ENCODE measurements at regions not wholly inside any gene's neighbourhood (a gene's known extent, or its start where the extent isn't known, plus 50 kb on each side); places are given as distances from the start of the nearest gene placed in this dataset.

DNA sequence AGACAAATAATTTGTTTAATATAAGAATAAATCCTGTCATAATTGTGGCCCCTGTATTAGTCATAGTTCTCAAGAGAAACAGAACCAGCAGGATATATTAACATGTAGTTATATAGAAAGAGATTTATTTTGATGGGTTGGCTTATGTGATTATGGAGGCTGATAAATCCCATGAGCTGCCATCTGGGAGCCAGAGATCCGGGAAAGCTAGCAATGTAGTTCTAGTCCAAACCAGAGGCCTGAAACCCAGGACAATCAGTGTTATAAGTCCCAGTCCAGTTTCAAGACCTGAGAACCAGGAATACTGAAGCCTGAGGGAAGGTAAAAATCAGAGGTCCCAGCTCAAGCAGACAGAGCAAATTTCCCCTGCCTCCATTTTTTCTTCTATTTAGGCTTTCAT is 435.8 kb downstream of the RPL10L start:
- 0% methylated on average over 1 of the region's 1 CpG for WGBS (ENCODE audit: missing lambda C conversion rate)
- DNase-seq (ENCODE audit: low read depth in 1 of 2, low spot score in 1 of 2) (no peak), ATAC-seq (no peak), FAIRE-seq (no peak)
- H3K4me3 ChIP-seq: no peak overlapping the region
- CTCF ChIA-PET: no interaction called here
- POLR2A ChIA-PET: no interaction called here
- TF ChIP-seq ZNF302 (CRISPR knock-in tag; IDR thresholded peaks at IDR 0.05) (no peak), BHLHE40 (IDR thresholded peaks at IDR 0.05; ENCODE audit: low read depth, low read length) (no peak), HOXB13 (CRISPR knock-in tag; IDR thresholded peaks at IDR 0.05; ENCODE audit: low read depth) (no peak), MAZ (IDR thresholded peaks at IDR 0.05; ENCODE audit: borderline replicate concordance, low read depth, low read length) (no peak), PHF8 (IDR thresholded peaks at IDR 0.05; ENCODE audit: borderline replicate concordance, low read depth) (no peak), CEBPB (IDR thresholded peaks at IDR 0.05) (no peak), HOXB5 (CRISPR knock-in tag; IDR thresholded peaks at IDR 0.05) (no peak), ZFP36 (IDR thresholded peaks at IDR 0.05; ENCODE audit: borderline replicate concordance, partially characterized antibody) (no peak), HEYL (CRISPR knock-in tag; IDR thresholded peaks at IDR 0.05) (no peak), TFCP2L1 (CRISPR knock-in tag; IDR thresholded peaks at IDR 0.05) (no peak), ZSCAN20 (CRISPR knock-in tag; IDR thresholded peaks at IDR 0.05) (no peak), ZC3H11A (IDR thresholded peaks at IDR 0.05) (no peak), CHD2 (IDR thresholded peaks at IDR 0.05; ENCODE audit: low read length, partially characterized antibody) (no peak), FOXS1 (CRISPR knock-in tag; IDR thresholded peaks at IDR 0.05) (no peak)
- TF ChIP-seq, protein P1, sequence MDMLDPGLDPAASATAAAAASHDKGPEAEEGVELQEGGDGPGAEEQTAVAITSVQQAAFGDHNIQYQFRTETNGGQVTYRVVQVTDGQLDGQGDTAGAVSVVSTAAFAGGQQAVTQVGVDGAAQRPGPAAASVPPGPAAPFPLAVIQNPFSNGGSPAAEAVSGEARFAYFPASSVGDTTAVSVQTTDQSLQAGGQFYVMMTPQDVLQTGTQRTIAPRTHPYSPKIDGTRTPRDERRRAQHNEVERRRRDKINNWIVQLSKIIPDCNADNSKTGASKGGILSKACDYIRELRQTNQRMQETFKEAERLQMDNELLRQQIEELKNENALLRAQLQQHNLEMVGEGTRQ (IDR thresholded peaks at IDR 0.05): no peak
- TF ChIP-seq, protein P2, sequence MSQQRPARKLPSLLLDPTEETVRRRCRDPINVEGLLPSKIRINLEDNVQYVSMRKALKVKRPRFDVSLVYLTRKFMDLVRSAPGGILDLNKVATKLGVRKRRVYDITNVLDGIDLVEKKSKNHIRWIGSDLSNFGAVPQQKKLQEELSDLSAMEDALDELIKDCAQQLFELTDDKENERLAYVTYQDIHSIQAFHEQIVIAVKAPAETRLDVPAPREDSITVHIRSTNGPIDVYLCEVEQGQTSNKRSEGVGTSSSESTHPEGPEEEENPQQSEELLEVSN (IDR thresholded peaks at IDR 0.05; ENCODE audit: borderline replicate concordance, low read depth): no peak
- TF ChIP-seq, protein P3, sequence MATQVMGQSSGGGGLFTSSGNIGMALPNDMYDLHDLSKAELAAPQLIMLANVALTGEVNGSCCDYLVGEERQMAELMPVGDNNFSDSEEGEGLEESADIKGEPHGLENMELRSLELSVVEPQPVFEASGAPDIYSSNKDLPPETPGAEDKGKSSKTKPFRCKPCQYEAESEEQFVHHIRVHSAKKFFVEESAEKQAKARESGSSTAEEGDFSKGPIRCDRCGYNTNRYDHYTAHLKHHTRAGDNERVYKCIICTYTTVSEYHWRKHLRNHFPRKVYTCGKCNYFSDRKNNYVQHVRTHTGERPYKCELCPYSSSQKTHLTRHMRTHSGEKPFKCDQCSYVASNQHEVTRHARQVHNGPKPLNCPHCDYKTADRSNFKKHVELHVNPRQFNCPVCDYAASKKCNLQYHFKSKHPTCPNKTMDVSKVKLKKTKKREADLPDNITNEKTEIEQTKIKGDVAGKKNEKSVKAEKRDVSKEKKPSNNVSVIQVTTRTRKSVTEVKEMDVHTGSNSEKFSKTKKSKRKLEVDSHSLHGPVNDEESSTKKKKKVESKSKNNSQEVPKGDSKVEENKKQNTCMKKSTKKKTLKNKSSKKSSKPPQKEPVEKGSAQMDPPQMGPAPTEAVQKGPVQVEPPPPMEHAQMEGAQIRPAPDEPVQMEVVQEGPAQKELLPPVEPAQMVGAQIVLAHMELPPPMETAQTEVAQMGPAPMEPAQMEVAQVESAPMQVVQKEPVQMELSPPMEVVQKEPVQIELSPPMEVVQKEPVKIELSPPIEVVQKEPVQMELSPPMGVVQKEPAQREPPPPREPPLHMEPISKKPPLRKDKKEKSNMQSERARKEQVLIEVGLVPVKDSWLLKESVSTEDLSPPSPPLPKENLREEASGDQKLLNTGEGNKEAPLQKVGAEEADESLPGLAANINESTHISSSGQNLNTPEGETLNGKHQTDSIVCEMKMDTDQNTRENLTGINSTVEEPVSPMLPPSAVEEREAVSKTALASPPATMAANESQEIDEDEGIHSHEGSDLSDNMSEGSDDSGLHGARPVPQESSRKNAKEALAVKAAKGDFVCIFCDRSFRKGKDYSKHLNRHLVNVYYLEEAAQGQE (IDR thresholded peaks at IDR 0.05): no peak
- no peaks in the 10 kb centered on the region for H3K9me3 ChIP-seq
- no peaks in the 10 kb centered on the region for H3K4me1 ChIP-seq
- no peak overlapping the region for H3K27ac ChIP-seq
- H3K4me2 ChIP-seq: no peak overlapping the region

DNA sequence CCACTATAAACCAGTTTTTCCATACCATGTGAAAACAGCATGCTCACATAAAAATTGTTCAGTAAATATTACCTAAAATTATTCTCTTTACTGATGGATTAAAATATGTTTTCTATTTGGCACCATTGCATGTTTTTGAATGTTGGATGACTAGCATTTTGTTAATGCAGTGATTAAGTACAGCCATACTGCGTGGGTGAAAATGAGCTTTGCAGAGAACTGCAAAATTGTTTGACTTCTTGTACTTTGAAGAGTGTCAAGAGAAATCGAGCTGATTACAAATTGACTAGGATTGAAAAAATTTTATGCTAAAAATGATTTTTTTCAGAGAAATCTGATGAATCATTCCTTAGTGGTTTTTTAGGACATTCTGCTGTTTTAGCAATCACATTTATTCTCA is 452.9 kb downstream of the RPL10L start:
- ChIA-PET CTCF (no interaction called here), POLR2A (no interaction called here)
- H3K4me3 ChIP-seq: no peak overlapping the region
- 0% methylated on average over 2 of the region's 2 CpGs for whole genome bisulfite sequencing (ENCODE audit: missing lambda C conversion rate)
- H3K27ac ChIP-seq: no peak overlapping the region
- no peak overlapping the region for H3K4me2 ChIP-seq
- FAIRE-seq: no peak
- TF ChIP-seq RCOR1 (IDR thresholded peaks at IDR 0.05; ENCODE audit: low read depth, low read length) (no peak), MAZ (IDR thresholded peaks at IDR 0.05; ENCODE audit: borderline replicate concordance, low read depth, low read length) (no peak), ZC3H11A (IDR thresholded peaks at IDR 0.05) (no peak), RFX5 (IDR thresholded peaks at IDR 0.05) (no peak), SMC3 (IDR thresholded peaks at IDR 0.05) (no peak)
- TF ChIP-seq, protein P2 (IDR thresholded peaks at IDR 0.05; ENCODE audit: borderline replicate concordance, low read depth): no peak
- DNase-seq (ENCODE audit: low read depth in 1 of 2, low spot score in 1 of 2): no peak
- no peaks in the 10 kb centered on the region for H3K9me3 ChIP-seq
- no peaks in the 10 kb centered on the region for H3K4me1 ChIP-seq
- ATAC-seq: no peak

Data from A549 (cell line).